GM23338 (cell line): ENCODE measurements at regions not wholly inside any gene's neighbourhood (a gene's known extent, or its start where the extent isn't known, plus 50 kb on each side); places are given as distances from the start of the nearest gene placed in this dataset.

ENCODE experiments used
- ATAC-seq: fragments of 200-7000 bp; cut with Tn5 transposase; 3 replicates; pipeline ENCODE4 v1.9.1; 2020
- DNase-seq: peaks from one replicate; pipeline ENCODE4 v3.0.0-alpha.2; 2015; ENCODE audit warnings: low spot score
- H2AFZ ChIP-seq: fragments of 200-600 bp; sonication (generic); 2 replicates; pipeline ENCODE4 v1.8.0; 2016; ENCODE audit warnings: antibody characterized with exemption, mild to moderate bottlenecking, moderate library complexity
- H3F3A ChIP-seq: fragments of 200-600 bp; sonication (generic); replicated peaks from 2 replicates; pipeline ENCODE4 v1.8.0; 2017; ENCODE audit warnings: antibody characterized with exemption, mixed run types, low read depth
- H3K27ac ChIP-seq: fragments of 200-600 bp; sonication (generic); 2 replicates; pipeline ENCODE4 v1.6.1; 2016; ENCODE audit warnings: low read depth
- H3K27me3 ChIP-seq: fragments of 200-600 bp; sonication (generic); 2 replicates; pipeline ENCODE4 v1.8.0; 2016; ENCODE audit warnings: mild to moderate bottlenecking, mixed run types, moderate library complexity; ENCODE audit not compliant: insufficient read depth
- H3K36me3 ChIP-seq: fragments of 200-600 bp; sonication (generic); 2 replicates; pipeline ENCODE4 v1.8.0; 2016; ENCODE audit warnings: mild to moderate bottlenecking; ENCODE audit not compliant: insufficient read depth
- H3K4me1 ChIP-seq: fragments of 200-600 bp; sonication (generic); 2 replicates; pipeline ENCODE4 v1.8.0; 2016; ENCODE audit warnings: mild to moderate bottlenecking, moderate library complexity; ENCODE audit not compliant: insufficient read depth
- H3K4me2 ChIP-seq: fragments of 200-600 bp; sonication (generic); 2 replicates; pipeline ENCODE4 v1.7.1; 2017; ENCODE audit warnings: mixed run types
- H3K4me3 ChIP-seq: fragments of 200-600 bp; sonication (generic); 2 replicates; pipeline ENCODE4 v1.6.1; 2016; ENCODE audit warnings: mixed run types
- H3K79me2 ChIP-seq: fragments of 200-600 bp; sonication (generic); replicated peaks from 2 replicates; pipeline ENCODE4 v1.8.0; 2017; ENCODE audit warnings: mild to moderate bottlenecking; ENCODE audit not compliant: insufficient read depth
- H3K9me2 ChIP-seq: fragments of 200-600 bp; sonication (generic); 2 replicates; pipeline ENCODE4 v1.8.0; 2017; ENCODE audit not compliant: insufficient read depth
- H4K20me1 ChIP-seq: fragments of 200-600 bp; sonication (generic); replicated peaks from 2 replicates; pipeline ENCODE4 v1.8.0; 2017; ENCODE audit warnings: mild to moderate bottlenecking; ENCODE audit not compliant: insufficient read depth
- H3K27ac Mint-ChIP-seq: 2 replicates; pipeline ENCODE4 v1.8.0; 2020; ENCODE audit warnings: inconsistent platforms, mild to moderate bottlenecking, moderate library complexity, mixed read lengths
- H3K27me3 Mint-ChIP-seq: 3 replicates; pipeline ENCODE4 v1.8.0; 2022; ENCODE audit warnings: low read depth, mild to moderate bottlenecking, moderate library complexity, mixed read lengths, inconsistent platforms; ENCODE audit not compliant: insufficient read depth, poor library complexity
- H3K36me3 Mint-ChIP-seq: 3 replicates; pipeline ENCODE4 v1.8.0; 2021; ENCODE audit warnings: low read depth, mild to moderate bottlenecking, inconsistent platforms, moderate library complexity, mixed read lengths
- H3K4me1 Mint-ChIP-seq: 3 replicates; pipeline ENCODE4 v1.8.0; 2020; ENCODE audit warnings: mild to moderate bottlenecking, inconsistent platforms, mixed read lengths
- H3K4me3 Mint-ChIP-seq: 3 replicates; pipeline ENCODE4 v1.8.0; 2021; ENCODE audit warnings: moderate library complexity, mild to moderate bottlenecking, inconsistent platforms, mixed read lengths
- H3K9me3 Mint-ChIP-seq: 3 replicates; pipeline ENCODE4 v1.8.0; 2020; ENCODE audit warnings: moderate library complexity, mild to moderate bottlenecking, inconsistent platforms, mixed read lengths
- CREB1 ChIP-seq: fragments of 250-450 bp; sonication (Bioruptor Pico); IDR thresholded peaks from 2 replicates; pipeline ENCODE4 v1.5.0; 2020; ENCODE audit warnings: low read depth, mild to moderate bottlenecking, moderate library complexity
- EZH2 ChIP-seq: fragments of 200-600 bp; sonication (generic); IDR thresholded peaks from one replicate; pipeline ENCODE4 v1.8.0; 2017; ENCODE audit warnings: antibody characterized with exemption, mild to moderate bottlenecking, low read depth; ENCODE audit not compliant: unreplicated experiment
- EZH2phosphoT487 ChIP-seq: fragments of 200-600 bp; sonication (generic); IDR thresholded peaks from one replicate; pipeline ENCODE4 v1.8.1; 2018; ENCODE audit warnings: antibody characterized with exemption; ENCODE audit not compliant: unreplicated experiment
- JUNB ChIP-seq: IDR thresholded peaks from one replicate; pipeline ENCODE4 v1.6.1; 2016; ENCODE audit warnings: antibody characterized with exemption; ENCODE audit not compliant: unreplicated experiment
- NANOG ChIP-seq: IDR thresholded peaks from 2 replicates; pipeline ENCODE4 v1.6.1; 2016; ENCODE audit warnings: antibody characterized with exemption, borderline replicate concordance
- POLR2AphosphoS5 ChIP-seq: IDR thresholded peaks from 2 replicates; pipeline ENCODE4 v1.6.1; 2016; ENCODE audit warnings: antibody characterized with exemption, low read depth
- STAT1 ChIP-seq: IDR thresholded peaks from one replicate; pipeline ENCODE4 v1.6.1; 2016; ENCODE audit warnings: antibody characterized with exemption; ENCODE audit not compliant: unreplicated experiment
- ZNF114 ChIP-seq: fragments of 250-450 bp; sonication (Bioruptor Pico); IDR thresholded peaks from 2 replicates; pipeline ENCODE4 v1.5.0; 2020; ENCODE audit warnings: mild to moderate bottlenecking, moderate library complexity
- ZNF331 ChIP-seq: fragments of 250-450 bp; sonication (Bioruptor Pico); IDR thresholded peaks from 2 replicates; pipeline ENCODE4 v1.5.0; 2020; ENCODE audit warnings: low read depth, mild to moderate bottlenecking, moderate library complexity
- ZNF462 ChIP-seq: fragments of 250-450 bp; sonication (Bioruptor Pico); IDR thresholded peaks from 2 replicates; pipeline ENCODE4 v1.5.0; 2020; ENCODE audit warnings: mild to moderate bottlenecking, moderate library complexity
- TF ChIP-seq, protein P1 (sequence below), 2 experiments: fragments of 200-600 bp in 1 of 2; sonication (generic) in 1 of 2; conservative IDR thresholded peaks; 2 replicates each; pipeline versions ENCODE4 v1.5.1 to v1.6.1; 2016 to 2017; ENCODE audit warnings: antibody characterized with exemption in 2 of 2, low read depth in 2 of 2, mild to moderate bottlenecking in 2 of 2, moderate library complexity in 1 of 2
- TF ChIP-seq, protein P2 (sequence below): IDR thresholded peaks from 2 replicates; pipeline ENCODE4 v1.6.1; 2016; ENCODE audit warnings: antibody characterized with exemption
- TF ChIP-seq, protein P3 (sequence below): IDR thresholded peaks from one replicate; pipeline ENCODE4 v1.6.1; 2018; ENCODE audit warnings: antibody characterized with exemption; ENCODE audit not compliant: unreplicated experiment

GRCh38 chr17:77526259-77526711 lies 385.5 kb downstream of the SEC14L1 start:
- no peak overlapping the region for H3K4me3 ChIP-seq
- no peaks in the 10 kb centered on the region for H3F3A ChIP-seq
- Mint-ChIP-seq H3K27ac (no peak overlapping the region), H3K27me3 (peaks cover 28% of the 10 kb centered on the region), H3K4me1 (peaks cover 3% of the 10 kb centered on the region; the same call in 1 of the 3 replicates), H3K9me3 (peaks cover 34% of the 10 kb centered on the region), H3K4me3 (no peak overlapping the region), H3K36me3 (peaks cover 22% of the 10 kb centered on the region)
- H3K4me2 ChIP-seq, result no peak overlapping the region
- no peaks in the 10 kb centered on the region for H4K20me1 ChIP-seq
- H3K9me2 ChIP-seq, result no peaks in the 10 kb centered on the region
- H3K27ac ChIP-seq, result no peak overlapping the region
- no peak for DNase-seq
- H3K36me3 ChIP-seq, result no peaks in the 10 kb centered on the region
- no peak overlapping the region for H2AFZ ChIP-seq
- H3K79me2 ChIP-seq, result no peaks in the 10 kb centered on the region
- H3K27me3 ChIP-seq, result peaks cover 29% of the 10 kb centered on the region
- peaks cover 4% of the 10 kb centered on the region; the same call in 1 of the 2 replicates for H3K4me1 ChIP-seq
- ATAC-seq, result no peak
- TF ChIP-seq, protein P1, sequence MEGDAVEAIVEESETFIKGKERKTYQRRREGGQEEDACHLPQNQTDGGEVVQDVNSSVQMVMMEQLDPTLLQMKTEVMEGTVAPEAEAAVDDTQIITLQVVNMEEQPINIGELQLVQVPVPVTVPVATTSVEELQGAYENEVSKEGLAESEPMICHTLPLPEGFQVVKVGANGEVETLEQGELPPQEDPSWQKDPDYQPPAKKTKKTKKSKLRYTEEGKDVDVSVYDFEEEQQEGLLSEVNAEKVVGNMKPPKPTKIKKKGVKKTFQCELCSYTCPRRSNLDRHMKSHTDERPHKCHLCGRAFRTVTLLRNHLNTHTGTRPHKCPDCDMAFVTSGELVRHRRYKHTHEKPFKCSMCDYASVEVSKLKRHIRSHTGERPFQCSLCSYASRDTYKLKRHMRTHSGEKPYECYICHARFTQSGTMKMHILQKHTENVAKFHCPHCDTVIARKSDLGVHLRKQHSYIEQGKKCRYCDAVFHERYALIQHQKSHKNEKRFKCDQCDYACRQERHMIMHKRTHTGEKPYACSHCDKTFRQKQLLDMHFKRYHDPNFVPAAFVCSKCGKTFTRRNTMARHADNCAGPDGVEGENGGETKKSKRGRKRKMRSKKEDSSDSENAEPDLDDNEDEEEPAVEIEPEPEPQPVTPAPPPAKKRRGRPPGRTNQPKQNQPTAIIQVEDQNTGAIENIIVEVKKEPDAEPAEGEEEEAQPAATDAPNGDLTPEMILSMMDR (conservative IDR thresholded peaks at IDR 0.05; ENCODE audit: low read depth in 2 of 2), result no peak
- TF ChIP-seq STAT1 (no peak), NANOG (no peak), ZNF114 (no peak), ZNF331 (CRISPR knock-in tag) (no peak), EZH2 (no peak), EZH2phosphoT487 (no peak), POLR2AphosphoS5 (no peak), JUNB (no peak), ZNF462 (CRISPR knock-in tag) (no peak), CREB1 (CRISPR knock-in tag) (no peak)
- TF ChIP-seq, protein P2, sequence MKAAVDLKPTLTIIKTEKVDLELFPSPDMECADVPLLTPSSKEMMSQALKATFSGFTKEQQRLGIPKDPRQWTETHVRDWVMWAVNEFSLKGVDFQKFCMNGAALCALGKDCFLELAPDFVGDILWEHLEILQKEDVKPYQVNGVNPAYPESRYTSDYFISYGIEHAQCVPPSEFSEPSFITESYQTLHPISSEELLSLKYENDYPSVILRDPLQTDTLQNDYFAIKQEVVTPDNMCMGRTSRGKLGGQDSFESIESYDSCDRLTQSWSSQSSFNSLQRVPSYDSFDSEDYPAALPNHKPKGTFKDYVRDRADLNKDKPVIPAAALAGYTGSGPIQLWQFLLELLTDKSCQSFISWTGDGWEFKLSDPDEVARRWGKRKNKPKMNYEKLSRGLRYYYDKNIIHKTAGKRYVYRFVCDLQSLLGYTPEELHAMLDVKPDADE, result no peak
- TF ChIP-seq, protein P3, sequence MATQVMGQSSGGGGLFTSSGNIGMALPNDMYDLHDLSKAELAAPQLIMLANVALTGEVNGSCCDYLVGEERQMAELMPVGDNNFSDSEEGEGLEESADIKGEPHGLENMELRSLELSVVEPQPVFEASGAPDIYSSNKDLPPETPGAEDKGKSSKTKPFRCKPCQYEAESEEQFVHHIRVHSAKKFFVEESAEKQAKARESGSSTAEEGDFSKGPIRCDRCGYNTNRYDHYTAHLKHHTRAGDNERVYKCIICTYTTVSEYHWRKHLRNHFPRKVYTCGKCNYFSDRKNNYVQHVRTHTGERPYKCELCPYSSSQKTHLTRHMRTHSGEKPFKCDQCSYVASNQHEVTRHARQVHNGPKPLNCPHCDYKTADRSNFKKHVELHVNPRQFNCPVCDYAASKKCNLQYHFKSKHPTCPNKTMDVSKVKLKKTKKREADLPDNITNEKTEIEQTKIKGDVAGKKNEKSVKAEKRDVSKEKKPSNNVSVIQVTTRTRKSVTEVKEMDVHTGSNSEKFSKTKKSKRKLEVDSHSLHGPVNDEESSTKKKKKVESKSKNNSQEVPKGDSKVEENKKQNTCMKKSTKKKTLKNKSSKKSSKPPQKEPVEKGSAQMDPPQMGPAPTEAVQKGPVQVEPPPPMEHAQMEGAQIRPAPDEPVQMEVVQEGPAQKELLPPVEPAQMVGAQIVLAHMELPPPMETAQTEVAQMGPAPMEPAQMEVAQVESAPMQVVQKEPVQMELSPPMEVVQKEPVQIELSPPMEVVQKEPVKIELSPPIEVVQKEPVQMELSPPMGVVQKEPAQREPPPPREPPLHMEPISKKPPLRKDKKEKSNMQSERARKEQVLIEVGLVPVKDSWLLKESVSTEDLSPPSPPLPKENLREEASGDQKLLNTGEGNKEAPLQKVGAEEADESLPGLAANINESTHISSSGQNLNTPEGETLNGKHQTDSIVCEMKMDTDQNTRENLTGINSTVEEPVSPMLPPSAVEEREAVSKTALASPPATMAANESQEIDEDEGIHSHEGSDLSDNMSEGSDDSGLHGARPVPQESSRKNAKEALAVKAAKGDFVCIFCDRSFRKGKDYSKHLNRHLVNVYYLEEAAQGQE, result no peak
